Hepatocyte (in vitro differentiated cells): ENCODE measurements at regions not wholly inside any gene's neighbourhood (a gene's known extent, or its start where the extent isn't known, plus 50 kb on each side); places are given as distances from the start of the nearest gene placed in this dataset.

ENCODE experiments used
- EZH2 ChIP-seq: fragments of 200-600 bp; sonication (generic); IDR thresholded peaks from 2 replicates; pipeline ENCODE4 v1.6.1; 2016; ENCODE audit warnings: antibody characterized with exemption, mild to moderate bottlenecking, borderline replicate concordance
- TF ChIP-seq, protein P1 (sequence below): fragments of 200-600 bp; sonication (generic); IDR thresholded peaks from 2 replicates; pipeline ENCODE4 v1.5.1; 2016; ENCODE audit warnings: antibody characterized with exemption, mild to moderate bottlenecking; ENCODE audit not compliant: poor library complexity

GRCh38 chr17:27968206-27968732, 74.2 kb upstream of the NLK start:
- TF ChIP-seq, protein P1, sequence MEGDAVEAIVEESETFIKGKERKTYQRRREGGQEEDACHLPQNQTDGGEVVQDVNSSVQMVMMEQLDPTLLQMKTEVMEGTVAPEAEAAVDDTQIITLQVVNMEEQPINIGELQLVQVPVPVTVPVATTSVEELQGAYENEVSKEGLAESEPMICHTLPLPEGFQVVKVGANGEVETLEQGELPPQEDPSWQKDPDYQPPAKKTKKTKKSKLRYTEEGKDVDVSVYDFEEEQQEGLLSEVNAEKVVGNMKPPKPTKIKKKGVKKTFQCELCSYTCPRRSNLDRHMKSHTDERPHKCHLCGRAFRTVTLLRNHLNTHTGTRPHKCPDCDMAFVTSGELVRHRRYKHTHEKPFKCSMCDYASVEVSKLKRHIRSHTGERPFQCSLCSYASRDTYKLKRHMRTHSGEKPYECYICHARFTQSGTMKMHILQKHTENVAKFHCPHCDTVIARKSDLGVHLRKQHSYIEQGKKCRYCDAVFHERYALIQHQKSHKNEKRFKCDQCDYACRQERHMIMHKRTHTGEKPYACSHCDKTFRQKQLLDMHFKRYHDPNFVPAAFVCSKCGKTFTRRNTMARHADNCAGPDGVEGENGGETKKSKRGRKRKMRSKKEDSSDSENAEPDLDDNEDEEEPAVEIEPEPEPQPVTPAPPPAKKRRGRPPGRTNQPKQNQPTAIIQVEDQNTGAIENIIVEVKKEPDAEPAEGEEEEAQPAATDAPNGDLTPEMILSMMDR: no peak
- no peak for TF ChIP-seq EZH2
